K562 (cell line): ENCODE measurements at regions not wholly inside any gene's neighbourhood (a gene's known extent, or its start where the extent isn't known, plus 50 kb on each side); places are given as distances from the start of the nearest gene placed in this dataset.
"Not testable (repeated sequence)": the region's sequence is repeated elsewhere in the genome, so short reads cannot be mapped to it uniquely, and the experiment has no call there.

Experiments
- ATAC-seq: fragments of 200-7000 bp; cut with Tn5 transposase; 3 replicates; pipeline ENCODE4 v1.9.1; 2020; ENCODE audit warnings: moderate library complexity
- BruUV-seq: library from RNA; stranded (reverse); fragments of 400-500 nt; replicated peaks from 2 replicates; lab custom pipeline; 2021; lab: Mats Ljungman, UMichigan
- CTCF ChIA-PET: fragments of 300-600 bp; formaldehyde crosslinking; extraction: SDS; loops from one replicate; lab custom pipeline; 2021; ENCODE audit warnings: low intra/inter-chr PET ratio; lab: Yijun Ruan, JAX
- POLR2A ChIA-PET: fragments of 300-600, 350-650 bp; sonication (Branson Sonifier 250); formaldehyde crosslinking; extraction: SDS; loops from one replicate; lab custom pipeline; 2021; ENCODE audit warnings: antibody characterized with exemption, inconsistent platforms; lab: Yijun Ruan, JAX
- DNase-seq, 4 experiments: peaks; one replicate each; pipeline versions ENCODE4 v3.0.0 to v3.0.0-alpha.2; 2011 to 2018; ENCODE audit warnings: low spot score in 3 of 4, mixed read lengths in 3 of 4; ENCODE audit errors: extremely low read depth in 1 of 4
- FAIRE-seq: peaks from 2 replicates; lab custom pipeline; 2011; peaks lifted over from hg19 to GRCh38; lab: Jason Lieb, UNC
- H2AFZ ChIP-seq: 2 replicates; pipeline ENCODE4 v1.6.0; 2011; ENCODE audit warnings: low read depth, low read length, control low read depth, inconsistent platforms
- H3K27ac ChIP-seq: fragments of 200-600 bp; 3 replicates; pipeline ENCODE4 v1.8.0; 2011; ENCODE audit warnings: low read depth, mild to moderate bottlenecking, control low read depth, inconsistent platforms, low read length, moderate library complexity, mixed read lengths; ENCODE audit errors: extremely low read depth
- H3K27me3 ChIP-seq, 2 experiments: fragments of 300-600 bp in 1 of 2; 2 replicates in 1 of 2; 3 replicates in 1 of 2; pipeline versions ENCODE4 v1.6.0 to v1.8.0; 2011; ENCODE audit warnings: inconsistent platforms in 2 of 2, low read length in 2 of 2, mild to moderate bottlenecking in 1 of 2, mixed read lengths in 1 of 2, moderate library complexity in 1 of 2; ENCODE audit not compliant: control insufficient read depth in 2 of 2, insufficient read depth in 2 of 2
- H3K36me3 ChIP-seq: fragments of 300-600 bp; 3 replicates; pipeline ENCODE4 v1.8.0; 2011; ENCODE audit warnings: mild to moderate bottlenecking, low read length, inconsistent platforms; ENCODE audit not compliant: control insufficient read depth, insufficient read depth
- H3K4me1 ChIP-seq, 2 experiments: fragments of 200-600 bp in 1 of 2; replicated peaks in 1 of 2; 2 replicates in 1 of 2; 3 replicates in 1 of 2; pipeline versions ENCODE4 v1.5.1 to v1.8.0; 2011; ENCODE audit warnings: inconsistent platforms in 2 of 2, low read length in 2 of 2, mild to moderate bottlenecking in 1 of 2, mixed read lengths in 1 of 2, moderate library complexity in 1 of 2; ENCODE audit not compliant: control insufficient read depth in 2 of 2, insufficient read depth in 2 of 2
- H3K4me2 ChIP-seq: 2 replicates; pipeline ENCODE4 v1.6.1; 2011; ENCODE audit warnings: low read length, control low read depth, inconsistent platforms, mixed read lengths; ENCODE audit not compliant: insufficient read depth
- H3K4me3 ChIP-seq: fragments of 200-600 bp; sonication (generic), shearing (Covaris generic); 2 replicates; pipeline ENCODE4 v1.5.1; 2016; ENCODE audit warnings: control low read depth, inconsistent platforms
- H3K79me2 ChIP-seq: fragments of 200-600 bp; 3 replicates; pipeline ENCODE4 v1.8.0; 2011; ENCODE audit warnings: low read length, inconsistent platforms; ENCODE audit not compliant: control insufficient read depth, insufficient read depth
- H3K9ac ChIP-seq, 2 experiments: 2 replicates each; pipeline versions ENCODE4 v1.6.0 to v1.6.1; 2011; ENCODE audit warnings: low read depth in 2 of 2, low read length in 2 of 2, control low read depth in 1 of 2, inconsistent platforms in 1 of 2, mild to moderate bottlenecking in 1 of 2, mixed read lengths in 1 of 2; ENCODE audit not compliant: insufficient read depth in 1 of 2
- H3K9me1 ChIP-seq: one replicate; pipeline ENCODE4 v1.6.0; 2011; ENCODE audit warnings: inconsistent platforms, mild to moderate bottlenecking, low read length, moderate library complexity; ENCODE audit not compliant: control insufficient read depth, insufficient read depth
- H3K9me3 ChIP-seq: replicated peaks from 2 replicates; pipeline ENCODE4 v1.5.1; 2011; ENCODE audit warnings: low read depth, low read length, inconsistent platforms; ENCODE audit not compliant: control insufficient read depth, insufficient read depth
- H4K20me1 ChIP-seq: replicated peaks from 2 replicates; pipeline ENCODE4 v1.6.1; 2011; ENCODE audit warnings: low read length, inconsistent platforms, mixed read lengths; ENCODE audit not compliant: control insufficient read depth, insufficient read depth
- CEBPB ChIP-seq: fragments of 450-650 bp; IDR thresholded peaks from 2 replicates; pipeline ENCODE4 v1.6.1; 2016; ENCODE audit warnings: missing genetic modification characterization, missing compliant biosample characterization
- WGBS: fragments of 100-300 bp; shearing (Covaris generic); methylation state at CpG from one replicate; pipeline ENCODE4 v1.1.6; 2016; ENCODE audit warnings: low coverage, mixed read lengths; ENCODE audit not compliant: insufficient coverage; ENCODE audit errors: missing lambda C conversion rate; 5-methylcytosine and 5-hydroxymethylcytosine counted together
- in situ Hi-C: fragments of 300-500 bp; cut with MboI; formaldehyde crosslinking; loops from 4 replicates; pipeline ENCODE4 v1.15.0; 2018; ENCODE audit warnings: inconsistent platforms, mixed read lengths
- intact Hi-C: fragments of 100-400 bp; cut with micrococcal nuclease; formaldehyde crosslinking; loops from 2 replicates; pipeline ENCODE4 v1.14.2; 2022

GRCh38 chr4:49215082-49215479, 229.0 kb downstream of the CWH43 start:
- H3K4me3 ChIP-seq, CTCF ChIA-PET, H3K27me3 ChIP-seq, H3K9me3 ChIP-seq, H3K27ac ChIP-seq, H3K9ac ChIP-seq, BruUV-seq, H3K4me2 ChIP-seq, H3K79me2 ChIP-seq, H3K4me1 ChIP-seq, H4K20me1 ChIP-seq, POLR2A ChIA-PET, in situ Hi-C loops, H2AFZ ChIP-seq, DNase-seq, ATAC-seq, H3K9me1 ChIP-seq, intact Hi-C loops, H3K36me3 ChIP-seq, FAIRE-seq: not testable (repeated sequence)
- peak; percentile 53 for TF ChIP-seq CEBPB (tag)
- 24% methylated on average over 2 of the region's 2 CpGs for WGBS

- H3K4me3 ChIP-seq, H3K9me1 ChIP-seq, H3K4me1 ChIP-seq, ATAC-seq, H4K20me1 ChIP-seq, FAIRE-seq, H3K9me3 ChIP-seq, H3K27ac ChIP-seq, intact Hi-C loops, H3K79me2 ChIP-seq, BruUV-seq, H3K9ac ChIP-seq, CTCF ChIA-PET, in situ Hi-C loops, H3K36me3 ChIP-seq, H3K4me2 ChIP-seq, H3K27me3 ChIP-seq, DNase-seq, H2AFZ ChIP-seq: not testable (repeated sequence)
- 35% methylated on average over 3 of the region's 3 CpGs for WGBS
- POLR2A ChIA-PET = interaction anchor here (1.1 kb wide), 1 partner anchor 358 kb away, joined by 3 read pairs; no protein-coding TSS in a partner anchor
Observed at GRCh38 chr4:49216606-49217005, 230.5 kb downstream of the CWH43 start.
